ENCODE measurements at regions not wholly inside any gene's neighbourhood (a gene's known extent, or its start where the extent isn't known, plus 50 kb on each side); places are given as distances from the start of the nearest gene placed in this dataset.

GRCh38 chr2:122061206-122061605 lies 305.8 kb downstream of the TSN start:
- peaks cover 7% of the 10 kb centered on the region for H3K4me1 Mint-ChIP-seq (ENCODE audit: low read depth)
- H3K9me3 Mint-ChIP-seq (ENCODE audit: low read depth) = no peaks in the 10 kb centered on the region
- no peak overlapping the region for H3K4me3 Mint-ChIP-seq (ENCODE audit: unreplicated experiment)
- no peak for DNase-seq (ENCODE audit: low spot score)
- no peaks in the 10 kb centered on the region for H3K27me3 Mint-ChIP-seq (ENCODE audit: low read depth)
- no peak overlapping the region for H3K27ac Mint-ChIP-seq (ENCODE audit: unreplicated experiment)
- H3K36me3 Mint-ChIP-seq (ENCODE audit: low read depth) = no peaks in the 10 kb centered on the region
- TF ChIP-seq CTCF (IDR thresholded peaks at IDR 0.05) = no peak

- TF ChIP-seq CTCF (IDR thresholded peaks at IDR 0.05) = no peak
- no peak for DNase-seq (ENCODE audit: low spot score)
- no peaks in the 10 kb centered on the region for H3K27me3 Mint-ChIP-seq (ENCODE audit: low read depth)
- H3K9me3 Mint-ChIP-seq (ENCODE audit: low read depth) = no peaks in the 10 kb centered on the region
- H3K4me3 Mint-ChIP-seq (ENCODE audit: unreplicated experiment) = no peak overlapping the region
- no peak overlapping the region for H3K27ac Mint-ChIP-seq (ENCODE audit: unreplicated experiment)
- no peaks in the 10 kb centered on the region for H3K36me3 Mint-ChIP-seq (ENCODE audit: low read depth)
- H3K4me1 Mint-ChIP-seq (ENCODE audit: low read depth) = peaks cover 7% of the 10 kb centered on the region
Observed at GRCh38 chr2:122061831-122062230, 306.4 kb downstream of the TSN start.

- no peaks in the 10 kb centered on the region for H3K27me3 Mint-ChIP-seq (ENCODE audit: low read depth)
- no peak for DNase-seq (ENCODE audit: low spot score)
- no peaks in the 10 kb centered on the region for H3K9me3 Mint-ChIP-seq (ENCODE audit: low read depth)
- no peaks in the 10 kb centered on the region for H3K36me3 Mint-ChIP-seq (ENCODE audit: low read depth)
- TF ChIP-seq CTCF (IDR thresholded peaks at IDR 0.05) = no peak
- H3K4me3 Mint-ChIP-seq (ENCODE audit: unreplicated experiment) = no peak overlapping the region
- H3K27ac Mint-ChIP-seq (ENCODE audit: unreplicated experiment) = no peak overlapping the region
- H3K4me1 Mint-ChIP-seq (ENCODE audit: low read depth) = peaks cover 7% of the 10 kb centered on the region
Observed at GRCh38 chr2:122062506-122062905, 307.1 kb downstream of the TSN start.

- peaks cover 7% of the 10 kb centered on the region for H3K4me1 Mint-ChIP-seq (ENCODE audit: low read depth)
- no peaks in the 10 kb centered on the region for H3K36me3 Mint-ChIP-seq (ENCODE audit: low read depth)
- no peak for DNase-seq (ENCODE audit: low spot score)
- no peak overlapping the region for H3K4me3 Mint-ChIP-seq (ENCODE audit: unreplicated experiment)
- no peak overlapping the region for H3K27ac Mint-ChIP-seq (ENCODE audit: unreplicated experiment)
- TF ChIP-seq CTCF (IDR thresholded peaks at IDR 0.05) = no peak
- H3K9me3 Mint-ChIP-seq (ENCODE audit: low read depth) = no peaks in the 10 kb centered on the region
- H3K27me3 Mint-ChIP-seq (ENCODE audit: low read depth) = no peaks in the 10 kb centered on the region
Observed at GRCh38 chr2:122063716-122064115, 308.3 kb downstream of the TSN start.

GRCh38 chr2:122070241-122070731 lies 314.8 kb downstream of the TSN start:
- DNase-seq (ENCODE audit: low spot score) = no peak
- H3K36me3 Mint-ChIP-seq (ENCODE audit: low read depth) = no peaks in the 10 kb centered on the region
- H3K27me3 Mint-ChIP-seq (ENCODE audit: low read depth) = no peaks in the 10 kb centered on the region
- no peak overlapping the region for H3K4me3 Mint-ChIP-seq (ENCODE audit: unreplicated experiment)
- TF ChIP-seq CTCF (IDR thresholded peaks at IDR 0.05) = no peak
- H3K4me1 Mint-ChIP-seq (ENCODE audit: low read depth) = peaks cover 20% of the 10 kb centered on the region
- H3K27ac Mint-ChIP-seq (ENCODE audit: unreplicated experiment) = no peak overlapping the region
- H3K9me3 Mint-ChIP-seq (ENCODE audit: low read depth) = no peaks in the 10 kb centered on the region

Measured in chondrocyte (in vitro differentiated cells).